ENCODE measurements at regions not wholly inside any gene's neighbourhood (a gene's known extent, or its start where the extent isn't known, plus 50 kb on each side); places are given as distances from the start of the nearest gene placed in this dataset.

GRCh38 chr9:118008246-118008645 lies 304.0 kb downstream of the TLR4 start:
- H4K20me1 ChIP-seq (ENCODE audit: control insufficient read depth, extremely low read depth, insufficient read depth, low read length): no peaks in the 10 kb centered on the region
- H3K4me1 ChIP-seq (ENCODE audit: control insufficient read depth, extremely low read depth, insufficient read depth, low read length): no peaks in the 10 kb centered on the region
- no peak overlapping the region for H2AFZ ChIP-seq (ENCODE audit: low read length)
- H3K79me2 ChIP-seq (ENCODE audit: control insufficient read depth, insufficient read depth, low read length): no peaks in the 10 kb centered on the region
- H3K27me3 ChIP-seq (ENCODE audit: control insufficient read depth, insufficient read depth, low read length): no peaks in the 10 kb centered on the region
- TF ChIP-seq EZH2 (IDR thresholded peaks at IDR 0.05; ENCODE audit: low read length, missing control alignments): no peak
- TF ChIP-seq, protein P1, sequence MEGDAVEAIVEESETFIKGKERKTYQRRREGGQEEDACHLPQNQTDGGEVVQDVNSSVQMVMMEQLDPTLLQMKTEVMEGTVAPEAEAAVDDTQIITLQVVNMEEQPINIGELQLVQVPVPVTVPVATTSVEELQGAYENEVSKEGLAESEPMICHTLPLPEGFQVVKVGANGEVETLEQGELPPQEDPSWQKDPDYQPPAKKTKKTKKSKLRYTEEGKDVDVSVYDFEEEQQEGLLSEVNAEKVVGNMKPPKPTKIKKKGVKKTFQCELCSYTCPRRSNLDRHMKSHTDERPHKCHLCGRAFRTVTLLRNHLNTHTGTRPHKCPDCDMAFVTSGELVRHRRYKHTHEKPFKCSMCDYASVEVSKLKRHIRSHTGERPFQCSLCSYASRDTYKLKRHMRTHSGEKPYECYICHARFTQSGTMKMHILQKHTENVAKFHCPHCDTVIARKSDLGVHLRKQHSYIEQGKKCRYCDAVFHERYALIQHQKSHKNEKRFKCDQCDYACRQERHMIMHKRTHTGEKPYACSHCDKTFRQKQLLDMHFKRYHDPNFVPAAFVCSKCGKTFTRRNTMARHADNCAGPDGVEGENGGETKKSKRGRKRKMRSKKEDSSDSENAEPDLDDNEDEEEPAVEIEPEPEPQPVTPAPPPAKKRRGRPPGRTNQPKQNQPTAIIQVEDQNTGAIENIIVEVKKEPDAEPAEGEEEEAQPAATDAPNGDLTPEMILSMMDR (conservative IDR thresholded peaks at IDR 0.05 in 1 of 2, IDR thresholded peaks at IDR 0.05 in 1 of 2; ENCODE audit: low read depth in 1 of 2, low read length in 2 of 2): no peak
- H3K4me3 ChIP-seq (replicated peaks in 1 of 4; ENCODE audit: control extremely low read depth in 1 of 4, insufficient read depth in 1 of 4, low read depth in 3 of 4, low read length in 4 of 4): no peak overlapping the region
- H3K9me3 ChIP-seq (ENCODE audit: control insufficient read depth, insufficient read depth, low read depth, low read length): no peaks in the 10 kb centered on the region
- no peaks in the 10 kb centered on the region for H3K36me3 ChIP-seq (ENCODE audit: control insufficient read depth, insufficient read depth, low read length)
- H3K4me2 ChIP-seq (ENCODE audit: extremely low read depth, insufficient read depth, low read length): no peak overlapping the region
- DNase-seq (ENCODE audit: low read depth in 2 of 2): no peak
- H3K9ac ChIP-seq (ENCODE audit: insufficient read depth, low read length): no peak overlapping the region
- no peak overlapping the region for H3K27ac ChIP-seq (ENCODE audit: insufficient read depth, low read length)

DNA sequence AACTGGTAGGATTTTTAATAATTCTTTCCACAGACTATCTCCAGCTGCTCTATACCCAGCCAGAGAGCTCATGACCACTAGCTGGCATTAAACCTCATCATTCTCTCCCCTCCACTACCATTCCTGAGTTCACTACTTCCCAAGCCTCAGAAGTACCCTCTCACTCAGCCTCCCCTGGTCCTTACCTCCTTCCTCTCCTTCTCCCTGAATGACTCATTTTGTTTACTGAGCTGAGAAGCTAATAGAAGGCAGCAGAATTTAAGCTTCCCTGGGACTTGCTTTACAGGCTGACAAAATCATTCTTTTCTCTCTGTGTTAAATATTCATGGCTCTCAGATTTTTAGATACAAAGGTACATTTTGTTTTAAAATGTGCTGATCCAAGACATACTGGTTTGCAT lies 305.4 kb downstream of the TLR4 start:
- Histone ChIP-seq H2AFZ (ENCODE audit: low read length) (no peak overlapping the region), H3K9me3 (ENCODE audit: control insufficient read depth, insufficient read depth, low read depth, low read length) (no peaks in the 10 kb centered on the region), H3K27ac (ENCODE audit: insufficient read depth, low read length) (no peak overlapping the region), H3K4me2 (ENCODE audit: extremely low read depth, insufficient read depth, low read length) (no peak overlapping the region), H3K79me2 (ENCODE audit: control insufficient read depth, insufficient read depth, low read length) (no peaks in the 10 kb centered on the region), H3K4me1 (ENCODE audit: control insufficient read depth, extremely low read depth, insufficient read depth, low read length) (no peaks in the 10 kb centered on the region), H4K20me1 (ENCODE audit: control insufficient read depth, extremely low read depth, insufficient read depth, low read length) (no peaks in the 10 kb centered on the region), H3K27me3 (ENCODE audit: control insufficient read depth, insufficient read depth, low read length) (no peaks in the 10 kb centered on the region), H3K4me3 (replicated peaks in 1 of 4; ENCODE audit: control extremely low read depth in 1 of 4, insufficient read depth in 1 of 4, low read depth in 3 of 4, low read length in 4 of 4) (no peak overlapping the region), H3K36me3 (ENCODE audit: control insufficient read depth, insufficient read depth, low read length) (no peaks in the 10 kb centered on the region), H3K9ac (ENCODE audit: insufficient read depth, low read length) (no peak overlapping the region)
- TF ChIP-seq, protein P1 (conservative IDR thresholded peaks at IDR 0.05 in 1 of 2, IDR thresholded peaks at IDR 0.05 in 1 of 2; ENCODE audit: low read depth in 1 of 2, low read length in 2 of 2): no peak
- no peak for TF ChIP-seq EZH2 (IDR thresholded peaks at IDR 0.05; ENCODE audit: low read length, missing control alignments)
- DNase-seq (ENCODE audit: low read depth in 2 of 2): no peak

DNA sequence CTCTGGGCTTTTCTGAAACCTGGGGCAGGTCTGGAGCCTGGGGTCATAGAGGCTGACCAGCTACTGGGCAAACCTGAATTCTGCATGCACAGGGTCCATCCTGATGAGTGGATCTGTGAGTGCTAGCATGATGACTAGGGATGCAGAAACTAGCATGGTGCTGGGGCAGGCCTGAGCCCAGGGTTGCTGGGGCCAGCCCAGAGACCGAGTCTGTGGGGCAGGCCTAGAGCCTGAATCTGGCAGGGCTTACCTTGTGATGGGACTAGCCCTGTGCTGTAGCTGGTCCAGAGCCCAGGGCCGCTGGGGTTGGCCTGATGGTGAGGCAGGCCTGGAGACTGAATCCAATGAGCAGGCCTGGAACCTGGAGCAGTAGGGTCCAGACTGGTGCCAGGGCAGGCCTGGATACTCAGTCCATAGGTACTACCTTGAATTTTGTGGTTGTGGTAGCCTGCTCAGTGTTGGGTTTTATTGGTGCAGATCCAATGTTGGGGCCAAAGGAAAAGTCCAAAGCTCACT lies 313.5 kb downstream of the TLR4 start:
- Histone ChIP-seq H4K20me1 (ENCODE audit: control insufficient read depth, extremely low read depth, insufficient read depth, low read length) (no peaks in the 10 kb centered on the region), H3K27ac (ENCODE audit: insufficient read depth, low read length) (no peak overlapping the region), H2AFZ (ENCODE audit: low read length) (no peak overlapping the region), H3K4me2 (ENCODE audit: extremely low read depth, insufficient read depth, low read length) (no peak overlapping the region), H3K27me3 (ENCODE audit: control insufficient read depth, insufficient read depth, low read length) (no peaks in the 10 kb centered on the region), H3K9ac (ENCODE audit: insufficient read depth, low read length) (no peak overlapping the region), H3K79me2 (ENCODE audit: control insufficient read depth, insufficient read depth, low read length) (no peaks in the 10 kb centered on the region), H3K36me3 (ENCODE audit: control insufficient read depth, insufficient read depth, low read length) (no peaks in the 10 kb centered on the region), H3K4me1 (ENCODE audit: control insufficient read depth, extremely low read depth, insufficient read depth, low read length) (no peaks in the 10 kb centered on the region), H3K4me3 (replicated peaks in 1 of 4; ENCODE audit: control extremely low read depth in 1 of 4, insufficient read depth in 1 of 4, low read depth in 3 of 4, low read length in 4 of 4) (no peak overlapping the region), H3K9me3 (ENCODE audit: control insufficient read depth, insufficient read depth, low read depth, low read length) (no peaks in the 10 kb centered on the region)
- no peak for DNase-seq (ENCODE audit: low read depth in 2 of 2)
- TF ChIP-seq, protein P1 (conservative IDR thresholded peaks at IDR 0.05 in 1 of 2, IDR thresholded peaks at IDR 0.05 in 1 of 2; ENCODE audit: low read depth in 1 of 2, low read length in 2 of 2): no peak
- no peak for TF ChIP-seq EZH2 (IDR thresholded peaks at IDR 0.05; ENCODE audit: low read length, missing control alignments)
